ENCODE measurements at regions not wholly inside any gene's neighbourhood (a gene's known extent, or its start where the extent isn't known, plus 50 kb on each side); places are given as distances from the start of the nearest gene placed in this dataset.

DNA sequence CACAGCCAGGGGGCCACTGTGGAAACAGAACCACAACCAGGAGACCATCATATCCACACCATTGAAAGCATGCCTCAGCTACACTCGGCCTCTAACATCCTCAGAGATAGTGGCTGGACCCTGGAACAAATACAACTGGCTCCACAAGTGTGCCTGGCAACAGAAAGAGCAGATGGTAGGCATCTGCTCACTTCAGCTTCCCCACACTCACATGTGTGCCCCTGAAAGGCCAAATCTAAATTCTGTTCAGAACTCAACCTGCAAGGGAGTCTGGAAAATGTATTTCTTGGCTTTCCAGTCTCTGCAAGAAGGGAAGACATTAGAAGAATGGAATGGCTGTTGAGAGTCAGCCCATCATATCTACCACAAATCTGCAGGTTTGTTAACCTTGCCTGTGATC lies 54.7 kb upstream of the CTNNB1 start:
- intact Hi-C loops (cut with DNase I): no loop called here
- DNase-seq (no peak), ATAC-seq (no peak)
- no peak overlapping the region for H3K27ac ChIP-seq
- peaks cover 0 to 18% of the 10 kb centered on the region in 2 donors for H3K9me3 ChIP-seq
- no peak overlapping the region for H3K4me3 ChIP-seq
- no peaks in the 10 kb centered on the region for H3K4me1 ChIP-seq
- TF ChIP-seq, protein P1, sequence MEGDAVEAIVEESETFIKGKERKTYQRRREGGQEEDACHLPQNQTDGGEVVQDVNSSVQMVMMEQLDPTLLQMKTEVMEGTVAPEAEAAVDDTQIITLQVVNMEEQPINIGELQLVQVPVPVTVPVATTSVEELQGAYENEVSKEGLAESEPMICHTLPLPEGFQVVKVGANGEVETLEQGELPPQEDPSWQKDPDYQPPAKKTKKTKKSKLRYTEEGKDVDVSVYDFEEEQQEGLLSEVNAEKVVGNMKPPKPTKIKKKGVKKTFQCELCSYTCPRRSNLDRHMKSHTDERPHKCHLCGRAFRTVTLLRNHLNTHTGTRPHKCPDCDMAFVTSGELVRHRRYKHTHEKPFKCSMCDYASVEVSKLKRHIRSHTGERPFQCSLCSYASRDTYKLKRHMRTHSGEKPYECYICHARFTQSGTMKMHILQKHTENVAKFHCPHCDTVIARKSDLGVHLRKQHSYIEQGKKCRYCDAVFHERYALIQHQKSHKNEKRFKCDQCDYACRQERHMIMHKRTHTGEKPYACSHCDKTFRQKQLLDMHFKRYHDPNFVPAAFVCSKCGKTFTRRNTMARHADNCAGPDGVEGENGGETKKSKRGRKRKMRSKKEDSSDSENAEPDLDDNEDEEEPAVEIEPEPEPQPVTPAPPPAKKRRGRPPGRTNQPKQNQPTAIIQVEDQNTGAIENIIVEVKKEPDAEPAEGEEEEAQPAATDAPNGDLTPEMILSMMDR (IDR thresholded peaks at IDR 0.05): no peak
- H3K27me3 ChIP-seq: no peaks in the 10 kb centered on the region
- no peaks in the 10 kb centered on the region for H3K36me3 ChIP-seq

- Histone ChIP-seq H3K27ac (no peak overlapping the region), H3K27me3 (no peaks in the 10 kb centered on the region), H3K4me1 (no peaks in the 10 kb centered on the region), H3K36me3 (no peaks in the 10 kb centered on the region), H3K9me3 (peaks cover 0 to 18% of the 10 kb centered on the region in 2 donors), H3K4me3 (no peak overlapping the region)
- no peak for DNase-seq
- no peak for ATAC-seq
- TF ChIP-seq, protein P1 (IDR thresholded peaks at IDR 0.05): no peak
- intact Hi-C loops (cut with DNase I): no loop called here
Measured at GRCh38 chr3:41148478-41148877, 50.8 kb upstream of the CTNNB1 start.

GRCh38 chr3:41148901-41149300 lies 50.4 kb upstream of the CTNNB1 start:
- TF ChIP-seq, protein P1 (IDR thresholded peaks at IDR 0.05): no peak
- DNase-seq (no peak), ATAC-seq (no peak)
- no peaks in the 10 kb centered on the region for H3K36me3 ChIP-seq
- H3K4me3 ChIP-seq: no peak overlapping the region
- H3K9me3 ChIP-seq: peaks cover 0 to 18% of the 10 kb centered on the region in 2 donors
- no peaks in the 10 kb centered on the region for H3K4me1 ChIP-seq
- H3K27ac ChIP-seq: no peak overlapping the region
- intact Hi-C loops (cut with DNase I): no loop called here
- H3K27me3 ChIP-seq: no peaks in the 10 kb centered on the region

Data from left lung (tissue), 4 donors.